ENCODE measurements at regions not wholly inside any gene's neighbourhood (a gene's known extent, or its start where the extent isn't known, plus 50 kb on each side); places are given as distances from the start of the nearest gene placed in this dataset.

DNA sequence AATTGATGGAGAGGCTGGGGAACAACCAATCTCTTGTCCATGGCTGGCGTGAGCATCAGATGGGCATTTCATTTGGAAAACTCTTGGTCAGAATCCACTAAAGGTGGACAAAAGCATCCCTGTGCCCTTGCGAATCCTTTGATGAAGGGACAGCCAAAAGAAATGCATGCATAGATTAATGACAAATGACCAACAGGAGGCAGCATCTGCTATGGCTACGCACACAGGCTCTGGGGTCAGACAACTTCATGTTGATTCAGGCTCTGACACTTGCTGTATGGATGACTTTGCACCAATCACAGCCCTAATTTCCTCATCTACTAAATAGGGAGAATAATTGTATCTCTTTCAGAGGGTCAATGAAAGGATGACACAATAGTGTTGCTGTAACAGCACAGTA is 117.5 kb downstream of the ASCL4 start:
- DNase-seq, result no peak

GRCh38 chr12:107894589-107894988 is 120.1 kb downstream of the ASCL4 start:
- no peak for DNase-seq

GRCh38 chr12:107895966-107896365 is 121.5 kb downstream of the ASCL4 start:
- DNase-seq, result no peak

DNA sequence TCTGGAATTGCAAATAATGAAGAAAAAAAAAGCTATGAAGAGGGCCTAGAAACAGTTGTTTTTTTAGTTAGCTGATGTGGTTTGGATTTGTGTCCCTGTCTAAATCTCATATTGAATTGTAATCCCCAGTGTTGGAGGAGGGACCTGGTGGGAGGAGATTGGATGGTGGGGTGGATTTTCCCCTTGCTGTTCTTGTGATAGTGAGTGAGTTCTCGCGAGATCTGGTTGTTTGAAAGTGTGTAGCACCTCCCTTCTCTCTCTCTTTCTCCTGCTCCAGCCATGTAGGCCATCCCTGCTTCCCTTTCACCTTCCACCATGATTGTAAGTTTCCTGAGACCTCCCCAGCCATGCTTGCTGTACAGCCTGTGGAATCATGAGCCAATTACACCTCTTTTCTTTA is 126.1 kb downstream of the ASCL4 start:
- no peak for DNase-seq

DNA sequence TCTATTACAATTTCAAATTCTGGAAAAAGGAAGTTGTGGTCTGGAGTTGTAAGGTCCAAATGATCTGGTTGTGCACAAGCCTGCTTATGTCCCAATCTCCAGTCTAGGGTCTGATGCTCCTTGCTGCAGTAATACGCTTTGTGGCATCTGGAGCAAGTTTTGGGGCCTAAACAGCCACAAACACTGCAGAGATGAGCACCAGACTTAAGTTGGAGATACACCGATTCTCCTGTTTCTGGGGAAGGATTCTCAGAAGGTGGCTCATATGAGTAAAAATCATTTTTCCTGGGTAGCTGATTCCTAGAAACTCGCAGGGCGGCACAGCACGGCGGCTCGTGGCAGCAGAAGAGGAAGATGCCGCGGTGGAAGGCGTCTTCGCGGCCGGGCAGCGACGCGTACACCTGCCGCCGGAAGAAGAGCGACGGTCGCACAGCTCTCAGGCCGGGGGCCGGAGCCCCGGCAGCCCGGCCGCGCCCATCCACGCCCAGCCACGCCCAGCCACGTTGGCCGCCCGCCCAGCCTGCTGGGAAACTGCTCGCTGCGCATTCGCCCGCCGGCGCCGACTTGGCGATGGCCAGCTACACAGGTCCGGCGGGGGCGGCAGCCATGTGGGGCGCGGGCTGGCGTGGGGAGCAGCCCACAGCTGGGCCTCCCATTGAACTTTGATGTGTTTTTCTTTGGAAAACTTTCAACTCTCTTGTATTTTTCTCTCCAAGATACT is 129.0 kb downstream of the ASCL4 start:
- DNase-seq, result no peak

- no peak for DNase-seq
These were observed 132.2 kb downstream of the ASCL4 start for GRCh38 chr12:107906707-107907106.

- no peak for DNase-seq
These were observed 138.0 kb downstream of the ASCL4 start for GRCh38 chr12:107912421-107913004.

DNA sequence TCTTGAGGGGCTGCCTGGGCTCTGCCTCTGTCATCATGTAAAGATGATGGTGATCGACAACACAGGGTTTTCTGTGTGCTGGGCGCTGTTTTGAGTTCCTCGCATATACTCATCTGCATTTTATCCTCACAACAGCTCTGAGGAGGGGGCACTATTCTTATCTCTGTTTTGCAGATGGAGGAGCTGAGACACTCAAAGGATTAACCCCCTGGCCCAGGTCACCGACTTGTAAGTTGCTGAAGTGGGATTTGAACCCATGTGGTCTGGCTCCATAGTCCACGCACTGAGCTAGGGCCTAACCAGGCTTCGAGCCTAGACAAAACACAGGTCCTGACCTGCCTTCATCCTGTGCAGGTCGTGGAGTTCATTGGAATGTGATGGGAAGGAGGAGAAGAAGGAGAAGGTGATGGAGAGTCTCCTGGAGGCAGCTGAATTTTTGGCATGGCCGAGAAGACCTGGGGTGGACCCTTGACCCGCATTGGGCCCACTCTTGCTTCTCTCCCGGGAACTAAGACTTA is 140.0 kb downstream of the ASCL4 start:
- no peak for DNase-seq

- DNase-seq, result no peak
These were observed 143.7 kb downstream of the ASCL4 start for GRCh38 chr12:107917912-107918800.

GRCh38 chr12:107921062-107921461 is 146.6 kb downstream of the ASCL4 start:
- DNase-seq, result no peak

DNA sequence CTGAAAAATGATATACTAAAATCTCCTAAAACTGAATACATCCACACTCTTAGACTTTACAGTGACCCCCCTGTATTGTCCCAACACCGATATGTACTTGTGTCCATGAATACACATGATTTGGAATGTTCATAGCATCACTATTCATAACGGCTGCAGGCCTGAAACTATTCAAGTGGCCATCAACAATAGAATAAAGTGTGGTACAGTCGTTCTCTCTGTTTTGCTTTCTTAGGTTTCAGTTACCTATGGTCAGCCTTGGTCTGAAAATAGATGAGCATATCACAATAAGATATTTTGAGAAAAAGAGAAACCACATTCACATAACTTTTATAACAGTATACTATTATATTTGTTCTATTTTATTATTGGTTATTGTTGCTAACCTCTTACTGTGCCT is 150.6 kb downstream of the ASCL4 start:
- no peak for DNase-seq

DNA sequence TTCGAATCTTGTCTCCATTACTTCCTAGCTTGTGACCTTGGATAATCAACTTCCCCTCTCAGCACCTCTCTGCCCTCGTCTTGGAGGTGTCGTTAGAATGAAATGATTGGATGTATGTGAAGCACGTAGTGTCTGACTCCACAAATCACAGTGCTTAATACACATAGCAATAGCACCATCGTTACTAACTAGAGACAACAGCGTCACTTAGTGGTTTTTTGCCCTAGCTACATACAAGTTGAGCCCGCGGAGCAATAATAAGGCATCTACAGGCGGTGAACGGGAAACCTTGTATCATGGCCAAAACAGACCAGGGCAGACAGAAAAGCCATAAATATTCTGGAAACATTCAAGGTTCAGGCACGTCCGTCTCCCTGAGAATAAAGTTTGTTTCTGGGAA is 154.9 kb downstream of the ASCL4 start:
- DNase-seq, result no peak

DNA sequence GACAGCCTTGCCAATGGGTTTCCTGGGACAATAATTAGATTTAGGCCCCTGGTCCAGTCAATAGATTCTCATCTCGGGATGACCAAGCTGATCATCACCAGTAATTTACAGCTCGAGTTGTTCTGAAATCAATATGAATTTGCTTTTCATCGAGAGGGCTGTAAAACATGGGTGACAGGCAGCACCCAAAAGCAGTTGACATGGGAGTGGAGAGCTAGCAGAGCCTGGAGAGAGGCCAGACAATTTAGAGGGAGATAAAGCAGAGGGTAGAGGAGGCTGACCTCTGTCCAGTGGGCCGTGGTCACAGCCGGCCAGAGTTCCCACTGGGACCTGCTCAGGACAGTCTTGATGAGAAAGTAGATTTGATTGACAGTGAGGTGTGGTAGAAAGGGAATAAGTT is 157.3 kb downstream of the ASCL4 start:
- DNase-seq, result no peak

DNA sequence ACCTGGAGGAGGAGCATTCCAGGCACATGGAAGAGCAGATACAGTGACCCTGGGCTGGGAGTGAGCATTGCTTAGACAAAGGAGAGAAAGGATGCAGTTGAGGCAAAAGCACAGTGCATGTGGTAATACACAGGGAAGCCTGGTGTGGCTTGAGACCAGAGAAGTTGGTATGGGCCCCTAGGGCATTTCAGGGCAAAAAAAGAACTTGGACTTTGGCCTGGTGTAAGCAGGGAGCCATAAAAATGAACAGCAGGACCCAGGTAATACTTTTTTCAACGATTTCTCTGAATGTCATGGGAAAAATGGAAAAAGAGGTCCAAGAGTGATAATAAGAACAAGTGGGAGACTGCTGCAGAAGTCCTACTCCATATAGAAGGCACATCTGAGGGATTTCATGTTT is 163.9 kb downstream of the ASCL4 start:
- DNase-seq, result no peak

GRCh38 chr12:107948391-107948945 is 174.0 kb downstream of the ASCL4 start:
- no peak for DNase-seq

GRCh38 chr12:107951024-107951423 is 176.5 kb downstream of the ASCL4 start:
- DNase-seq, result no peak

GRCh38 chr12:107955966-107956643 is 173.0 kb upstream of the WSCD2 start:
- peak; percentile 3 for DNase-seq

DNA sequence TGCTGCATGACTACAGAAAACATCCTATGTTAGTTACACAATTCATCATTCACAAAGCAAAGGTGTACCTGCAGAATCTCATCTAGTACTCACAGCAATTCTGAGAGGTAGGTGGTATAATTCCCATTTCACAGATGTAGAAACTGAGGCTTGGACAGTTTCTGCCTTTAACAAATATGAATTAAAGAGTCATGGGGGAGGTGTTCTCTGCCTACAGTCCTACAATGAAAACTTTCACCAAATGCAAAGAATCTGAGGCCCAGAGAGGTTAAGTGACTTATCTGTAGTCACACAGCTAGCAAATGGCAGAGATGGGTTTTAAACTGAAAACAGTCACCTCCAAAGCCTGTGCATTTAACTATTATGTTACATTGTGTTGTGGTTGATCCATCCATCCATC is 171.6 kb upstream of the WSCD2 start:
- no peak for DNase-seq

DNA sequence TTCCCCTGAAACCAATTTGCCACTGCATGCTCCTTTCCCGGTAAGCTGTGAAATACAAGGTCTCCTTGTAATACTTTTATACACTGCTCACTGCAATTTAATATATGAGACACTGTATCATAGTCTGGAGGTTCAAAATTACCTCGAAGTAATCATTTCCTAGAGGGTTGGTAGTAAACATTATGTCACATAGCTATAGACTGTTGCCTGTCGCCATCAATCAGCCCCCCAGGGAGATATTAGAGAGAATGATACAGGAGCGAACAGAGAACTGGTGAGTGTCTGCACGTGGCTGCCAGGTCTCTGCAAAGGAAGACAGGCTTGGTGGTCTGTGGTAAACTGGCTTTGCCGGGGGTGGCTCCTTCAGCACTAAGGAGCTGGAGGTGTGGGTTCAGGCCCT is 165.5 kb upstream of the WSCD2 start:
- DNase-seq, result no peak

GRCh38 chr12:107967170-107967569 is 161.9 kb upstream of the WSCD2 start:
- DNase-seq, result no peak

- DNase-seq, result no peak
These were observed 155.1 kb upstream of the WSCD2 start for GRCh38 chr12:107973950-107974349.

- DNase-seq, result no peak
These were observed 152.8 kb upstream of the WSCD2 start for GRCh38 chr12:107976331-107976730.

Measured in left kidney (tissue), 1 donor.